Dedifferentiated amniotic fluid mesenchymal stem cell (primary cell): ENCODE measurements at regions not wholly inside any gene's neighbourhood (a gene's known extent, or its start where the extent isn't known, plus 50 kb on each side); places are given as distances from the start of the nearest gene placed in this dataset.
"Not testable (repeated sequence)": the region's sequence is repeated elsewhere in the genome, so short reads cannot be mapped to it uniquely, and the experiment has no call there.

Experiments
- DNase-seq: peaks from one replicate; pipeline ENCODE4 v3.0.0-alpha.2; 2016; ENCODE audit errors: extremely low spot score

DNA sequence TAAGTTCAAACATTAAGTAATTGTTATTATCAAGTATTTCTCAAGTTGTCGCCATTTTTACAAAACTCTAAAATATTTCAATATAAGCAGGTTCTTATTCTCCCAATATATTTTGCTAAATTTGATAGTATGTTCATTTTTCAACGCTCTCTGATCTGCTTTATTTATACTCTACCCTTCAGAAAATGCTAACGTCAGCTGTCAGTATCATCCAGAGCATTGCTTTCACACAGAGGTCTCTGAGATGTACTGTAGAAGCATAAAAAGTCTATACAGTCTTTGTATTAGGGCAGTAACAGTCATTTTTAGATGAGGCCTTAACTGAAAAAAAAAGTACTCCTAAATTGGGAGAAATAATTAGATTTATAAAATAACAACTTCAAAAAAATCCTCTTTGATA is 533.1 kb upstream of the LRFN5 start:
- DNase-seq: no peak

DNA sequence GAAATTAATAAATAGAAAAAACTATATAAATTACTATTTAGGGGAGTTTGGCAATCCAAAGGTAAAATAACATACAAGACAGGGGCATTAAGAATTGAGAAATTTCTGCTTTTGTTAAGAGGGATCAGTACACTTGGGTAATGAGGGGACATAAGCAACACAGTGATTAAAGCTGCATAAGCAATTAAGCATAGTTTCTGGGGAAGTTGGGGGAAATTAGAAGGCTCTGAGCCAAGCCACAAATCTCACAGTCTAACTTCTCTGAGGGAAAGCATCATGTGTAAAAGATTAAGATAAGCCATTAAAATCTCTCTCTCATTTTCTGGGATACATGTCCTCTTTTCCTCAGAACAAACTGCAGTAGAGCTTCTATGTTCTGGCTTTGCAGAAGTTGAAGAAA is 533.9 kb upstream of the LRFN5 start:
- no peak for DNase-seq

- no peak for DNase-seq
Measured at GRCh38 chr14:41071351-41071750, 535.3 kb upstream of the LRFN5 start.

- no peak for DNase-seq
Measured at GRCh38 chr14:41062826-41063225, 543.9 kb upstream of the LRFN5 start.

- no peak for DNase-seq
Measured at GRCh38 chr14:41055589-41055988, 551.1 kb upstream of the LRFN5 start.

GRCh38 chr14:41051801-41052200 is 554.9 kb upstream of the LRFN5 start:
- no peak for DNase-seq

- no peak for DNase-seq
Measured at GRCh38 chr14:41047763-41048162, 558.9 kb upstream of the LRFN5 start.

DNA sequence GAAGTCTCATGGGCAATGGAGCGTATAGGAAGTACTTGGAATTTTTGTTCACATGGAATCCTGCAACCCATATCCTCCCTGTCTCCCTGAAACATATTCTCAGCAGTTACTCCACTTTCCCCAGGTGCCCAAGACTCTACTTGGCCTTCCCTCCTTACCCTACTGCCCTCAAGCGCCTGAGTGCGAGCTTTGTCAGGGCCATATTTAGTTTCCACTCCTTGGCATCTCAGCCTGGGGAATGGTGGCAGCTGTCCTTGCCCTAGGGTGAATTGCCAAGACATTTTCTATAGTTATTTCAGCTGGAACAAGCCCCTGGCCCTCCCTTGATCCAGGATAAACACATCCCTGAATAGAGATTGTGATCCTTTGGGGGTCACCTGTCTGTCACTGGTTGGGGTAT is 569.3 kb upstream of the LRFN5 start:
- no peak for DNase-seq

- no peak for DNase-seq
Measured at GRCh38 chr14:41034969-41035368, 571.7 kb upstream of the LRFN5 start.

- DNase-seq: no peak
Measured at GRCh38 chr14:41022932-41023331, 583.7 kb upstream of the LRFN5 start.

- DNase-seq: no peak
Measured at GRCh38 chr14:41016213-41016612, 590.5 kb upstream of the LRFN5 start.

DNA sequence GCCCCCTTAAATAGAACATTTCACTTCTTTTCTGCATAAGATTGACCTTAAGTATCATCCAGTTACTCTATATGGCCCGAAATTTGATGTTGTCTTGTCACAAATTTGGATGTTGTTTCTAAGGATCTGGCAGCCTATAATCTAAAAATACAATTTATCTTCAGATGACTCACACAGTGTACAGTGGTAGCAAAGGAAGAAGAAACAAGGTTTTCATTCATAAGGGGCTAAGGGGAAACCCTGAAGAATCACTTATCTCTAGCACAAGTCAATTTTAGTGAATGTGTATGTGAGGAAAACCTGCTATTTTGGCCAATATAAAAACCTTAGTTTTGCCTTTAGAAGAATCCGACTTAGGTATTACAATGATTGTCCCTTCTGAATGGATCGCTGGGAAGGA is 606.3 kb upstream of the LRFN5 start:
- no peak for DNase-seq

GRCh38 chr14:40989260-40989659 is 617.4 kb upstream of the LRFN5 start:
- no peak for DNase-seq

DNA sequence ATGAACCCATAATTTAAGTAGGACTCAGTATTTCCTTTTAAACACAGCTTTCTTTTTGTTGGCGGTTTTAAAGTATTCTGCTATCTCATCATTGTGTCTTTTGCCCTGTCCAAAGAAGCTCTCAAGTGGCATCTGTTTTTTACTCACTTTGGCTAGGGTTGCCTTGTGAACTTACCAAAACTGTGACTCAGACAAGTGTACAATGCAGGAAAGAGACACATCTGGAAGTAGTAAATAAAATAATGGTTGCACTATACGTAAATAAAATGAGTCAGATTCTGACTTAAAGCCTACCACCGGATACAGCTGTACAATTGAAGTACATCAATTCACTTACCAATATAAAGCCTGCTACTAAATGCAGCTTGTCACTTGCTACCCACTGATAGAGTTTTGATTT is 619.2 kb upstream of the LRFN5 start:
- no peak for DNase-seq

DNA sequence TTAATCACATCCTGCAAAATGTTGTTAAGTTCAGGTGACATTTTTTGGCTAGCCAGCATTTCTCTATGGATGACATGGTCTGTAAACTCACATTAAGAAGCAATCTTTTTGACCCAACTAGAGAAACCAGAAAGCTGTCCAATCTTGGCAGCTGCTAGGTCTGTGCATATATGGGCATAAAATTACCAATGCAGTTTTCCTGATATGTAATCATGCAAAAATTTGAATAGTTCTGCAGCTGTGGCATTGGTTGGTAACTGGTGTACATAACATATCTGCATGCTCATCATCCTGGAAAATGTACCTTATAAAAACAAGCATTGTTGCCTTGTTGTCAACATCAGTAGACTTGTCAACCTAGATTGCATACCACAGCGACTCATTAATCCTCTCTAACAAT is 620.0 kb upstream of the LRFN5 start:
- DNase-seq: no peak

DNA sequence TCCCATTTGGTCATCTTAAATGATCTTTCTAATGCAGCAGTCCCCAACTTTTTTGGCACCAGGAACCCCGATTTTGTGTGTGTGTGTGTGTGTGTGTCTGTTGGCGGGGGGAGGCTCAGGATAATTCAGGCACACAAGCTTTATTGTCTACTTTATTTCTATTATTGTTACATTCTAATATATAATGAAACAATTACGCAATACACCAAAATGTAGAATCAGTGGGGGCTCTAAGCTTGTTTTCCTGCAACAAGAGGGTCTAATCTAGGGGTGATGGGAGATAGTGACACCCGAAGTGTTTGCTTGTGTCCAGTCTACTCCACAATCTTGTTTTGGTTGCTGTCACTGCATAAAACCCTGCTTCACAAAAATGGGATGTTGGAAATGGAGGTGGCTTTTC is 621.1 kb upstream of the LRFN5 start:
- no peak for DNase-seq

GRCh38 chr14:40983604-40984003 is 623.1 kb upstream of the LRFN5 start:
- DNase-seq: no peak

DNA sequence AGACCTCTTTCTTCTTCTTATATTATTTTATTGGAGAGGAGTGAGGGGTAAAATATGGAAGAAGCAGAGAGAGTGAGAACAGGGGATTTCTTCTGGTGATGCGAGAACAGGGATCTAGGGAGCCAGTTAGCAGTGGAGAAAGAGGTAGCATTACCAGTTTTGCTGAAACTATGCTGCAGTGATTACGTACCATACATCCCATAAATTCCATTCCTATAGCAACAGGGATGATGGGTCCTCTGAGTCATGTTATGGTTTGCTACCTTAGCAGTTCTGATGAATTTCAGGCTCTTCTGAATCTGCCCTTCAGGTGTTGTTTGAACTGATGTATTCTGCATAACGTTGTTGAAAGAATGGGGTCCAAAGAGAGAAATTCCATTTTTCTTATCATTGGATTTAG is 625.4 kb upstream of the LRFN5 start:
- DNase-seq: no peak

GRCh38 chr14:40960257-40960656 is 646.4 kb upstream of the LRFN5 start:
- DNase-seq: not testable (repeated sequence)

- DNase-seq: no peak
Measured at GRCh38 chr14:40955131-40955505, 651.6 kb upstream of the LRFN5 start.

DNA sequence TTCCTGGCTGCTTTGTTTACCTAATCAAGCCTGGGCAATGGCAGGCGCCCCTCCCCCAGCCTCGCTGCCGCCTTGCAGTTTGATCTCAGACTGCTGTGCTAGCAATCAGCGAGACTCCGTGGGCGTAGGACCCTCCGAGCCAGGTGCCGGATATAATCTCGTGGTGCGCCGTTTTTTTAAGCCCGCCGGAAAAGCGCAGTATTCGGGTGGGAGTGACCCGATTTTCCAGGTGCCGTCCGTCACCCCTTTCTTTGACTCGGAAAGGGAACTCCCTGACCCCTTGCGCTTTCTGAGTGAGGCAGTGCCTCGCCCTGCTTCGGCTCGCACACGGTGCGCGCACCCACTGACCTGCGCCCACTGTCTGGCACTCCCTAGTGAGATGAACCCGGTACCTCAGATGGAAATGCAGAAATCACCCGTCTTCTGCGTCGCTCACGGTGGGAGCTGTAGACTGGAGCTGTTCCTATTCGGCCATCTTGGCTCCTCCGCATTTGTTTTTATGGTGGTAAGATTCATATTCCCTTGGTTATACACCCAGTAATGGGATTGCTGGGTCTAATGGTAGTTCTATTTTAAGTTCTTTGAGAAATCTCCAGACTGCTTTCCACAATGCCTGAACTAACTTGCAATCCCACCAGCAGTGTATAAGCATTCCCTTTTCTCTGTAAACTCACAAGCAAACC is 652.1 kb upstream of the LRFN5 start:
- not testable (repeated sequence) for DNase-seq

- DNase-seq: no peak
Measured at GRCh38 chr14:40944521-40944920, 662.2 kb upstream of the LRFN5 start.

DNA sequence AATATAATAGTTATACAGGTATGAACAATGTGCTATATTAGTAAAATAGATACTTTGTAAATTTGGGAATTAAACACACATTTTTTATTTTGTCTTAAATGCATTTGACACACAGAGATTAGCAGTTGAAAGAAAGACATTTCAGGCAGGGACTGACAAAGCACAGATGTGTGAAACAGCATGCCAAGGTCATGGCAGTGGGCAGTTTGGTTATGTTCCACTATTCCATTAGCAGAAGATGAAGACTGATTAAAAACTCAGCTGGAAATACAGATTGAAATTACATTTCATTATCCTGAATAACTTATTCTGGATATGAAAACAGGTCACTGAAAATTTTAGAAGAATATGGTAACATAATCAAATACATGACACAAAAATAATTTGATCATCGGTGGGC is 669.8 kb upstream of the LRFN5 start:
- DNase-seq: no peak

DNA sequence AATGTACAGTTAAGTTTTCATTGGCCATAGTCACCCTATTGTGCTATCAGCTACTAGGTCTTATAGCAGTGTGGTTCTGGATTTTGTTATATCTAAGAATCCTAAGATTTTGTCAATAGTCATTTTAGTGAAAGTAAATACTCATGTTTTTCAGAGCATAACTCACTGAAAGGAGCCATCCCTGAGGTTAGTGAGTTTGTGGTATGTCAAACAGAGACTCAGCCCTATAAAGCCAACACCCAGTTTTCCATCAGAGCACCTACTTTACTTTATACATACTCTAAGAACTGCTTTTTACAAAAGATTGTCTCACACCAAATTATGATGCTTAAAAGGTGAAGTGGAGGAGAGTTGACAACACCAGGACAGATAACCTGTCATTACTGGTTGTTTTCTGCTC is 686.3 kb upstream of the LRFN5 start:
- DNase-seq: no peak
